Renal cortex interstitium (tissue), 11 donors: ENCODE measurements at regions not wholly inside any gene's neighbourhood (a gene's known extent, or its start where the extent isn't known, plus 50 kb on each side); places are given as distances from the start of the nearest gene placed in this dataset.
"Not testable (repeated sequence)": the region's sequence is repeated elsewhere in the genome, so short reads cannot be mapped to it uniquely, and the experiment has no call there.

Experiments used
- DNase-seq, 11 donors: peaks; one replicate each; pipeline ENCODE4 v3.0.0-alpha.2; 2013; ENCODE audit warnings: low read depth in 9 of 11, low spot score in 4 of 11; ENCODE audit errors: extremely low read depth in 1 of 11

DNA sequence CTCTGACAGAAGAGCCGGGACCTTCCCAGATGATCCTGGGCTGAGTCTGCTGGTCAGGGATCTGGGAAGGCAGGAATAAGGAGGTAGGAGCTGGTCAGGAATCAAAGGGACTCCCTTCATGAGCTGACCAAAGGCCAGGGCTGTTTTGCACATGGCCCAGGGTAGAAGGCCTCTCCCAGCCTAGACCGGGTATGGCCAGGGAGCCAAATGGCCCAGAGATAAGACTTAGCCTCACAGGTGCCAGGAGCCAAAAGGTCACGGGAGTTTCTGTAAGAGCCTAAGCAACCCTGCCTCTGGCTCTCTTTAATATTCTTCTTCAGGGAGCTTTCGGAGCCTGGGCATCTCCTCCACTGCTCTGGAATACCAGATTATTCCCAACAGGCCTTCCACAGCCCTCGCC, 191.3 kb upstream of the PWP1 start:
- DNase-seq, result no peak

- DNase-seq, result no peak
These were observed 190.0 kb upstream of the PWP1 start for GRCh38 chr12:107495604-107496003.

DNA sequence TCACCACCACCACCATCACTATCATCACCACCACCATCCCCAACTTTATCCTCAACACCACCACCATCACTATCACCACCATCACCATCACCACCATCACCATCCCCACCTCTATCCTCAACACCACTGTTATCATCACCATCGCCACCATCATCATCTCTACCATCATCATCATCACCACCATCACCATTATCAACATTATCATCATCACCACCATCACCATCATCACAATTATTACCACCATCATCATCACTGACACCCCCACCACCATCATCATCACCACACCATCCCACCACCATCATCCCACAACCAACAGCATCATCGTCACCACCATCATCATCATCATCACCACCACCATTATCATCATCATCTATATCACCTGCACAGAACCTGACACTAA, 188.4 kb upstream of the PWP1 start:
- DNase-seq, result no peak

GRCh38 chr12:107500307-107500706, 185.3 kb upstream of the PWP1 start:
- DNase-seq, result no peak

GRCh38 chr12:107501681-107502080, 183.9 kb upstream of the PWP1 start:
- DNase-seq, result no peak

- DNase-seq, result no peak
These were observed 182.3 kb upstream of the PWP1 start for GRCh38 chr12:107503129-107503855.

DNA sequence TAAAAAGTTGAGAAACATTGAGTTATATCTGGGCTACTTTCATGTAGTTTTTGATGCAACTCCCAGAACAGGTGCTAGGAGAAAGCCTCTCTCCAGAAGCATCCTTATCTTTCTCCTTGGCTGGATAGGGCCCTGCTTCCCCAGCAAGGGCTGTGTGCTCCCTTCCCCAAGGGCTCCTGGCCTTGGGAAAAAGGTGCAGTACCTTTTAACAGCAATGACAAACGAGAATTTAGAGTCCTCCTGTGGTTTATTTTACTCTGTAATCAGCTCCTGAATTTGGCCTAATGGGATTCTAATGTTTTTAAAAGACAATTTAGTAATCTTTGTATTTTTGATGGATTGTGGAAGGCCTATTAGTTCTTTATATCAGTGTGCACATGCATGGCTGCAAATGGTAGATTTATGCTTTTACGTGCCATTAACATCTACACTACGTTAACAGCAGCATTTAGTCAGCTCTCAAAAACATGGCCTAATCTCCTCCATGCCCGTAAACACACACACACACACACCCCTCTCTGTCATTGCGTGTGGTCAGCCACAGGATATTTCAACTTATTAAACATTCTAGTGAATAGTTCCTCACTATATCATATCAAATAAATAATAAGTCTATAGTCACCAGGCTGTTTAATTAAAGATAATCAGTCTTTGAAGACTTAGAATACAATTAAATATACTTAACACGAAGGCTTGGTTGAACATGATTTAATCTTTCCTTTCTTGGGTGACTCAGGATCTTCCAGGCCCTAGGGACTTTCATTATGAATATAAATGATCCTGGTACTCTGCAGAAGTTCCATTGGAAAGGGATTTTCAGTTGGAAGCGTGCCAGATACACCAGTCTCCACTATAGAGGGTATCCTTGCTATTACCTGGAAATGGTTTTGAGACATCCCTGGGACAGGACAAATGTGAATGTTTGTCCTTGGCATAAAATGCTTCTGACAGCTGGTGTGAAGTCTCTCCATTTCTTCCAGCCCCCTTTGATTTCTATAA, 181.4 kb upstream of the PWP1 start:
- no peak for DNase-seq

DNA sequence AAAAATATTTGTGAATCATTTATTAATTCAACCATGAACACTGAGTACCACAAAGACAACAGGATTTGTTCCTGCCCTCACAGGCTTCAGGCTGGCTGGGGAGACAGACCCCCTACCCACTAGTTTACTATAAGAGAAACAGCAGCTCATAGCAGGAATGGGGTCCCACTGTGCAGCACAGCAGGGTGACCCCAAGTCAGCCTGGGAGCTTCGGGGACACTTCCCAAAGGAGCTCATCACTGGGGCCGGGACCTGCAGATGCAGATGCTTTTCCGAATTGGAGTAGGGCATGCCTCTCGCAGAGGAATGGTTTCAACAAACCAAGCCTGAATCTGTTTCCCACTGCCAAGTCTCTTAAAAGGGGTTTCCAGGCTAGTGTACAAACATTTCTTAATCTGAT, 176.2 kb upstream of the PWP1 start:
- no peak for DNase-seq

DNA sequence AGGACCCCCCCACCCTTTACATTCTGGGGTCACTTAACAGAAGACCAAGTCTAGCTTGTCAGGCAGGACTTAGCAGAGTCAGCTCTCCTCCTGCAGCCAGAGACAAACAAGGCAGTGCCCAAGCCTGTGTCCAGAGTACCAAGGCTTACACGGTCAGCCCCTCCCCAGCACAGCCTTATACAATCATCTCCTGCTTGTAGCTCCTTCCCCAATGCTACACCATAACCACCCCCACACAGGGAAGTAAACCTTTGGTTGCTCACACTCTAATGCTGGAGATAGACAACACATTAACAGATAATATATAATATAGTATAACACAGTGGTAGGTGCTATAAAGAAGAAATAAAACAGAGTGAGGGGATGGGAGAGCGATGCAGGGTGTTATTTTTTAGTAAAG, 175.4 kb upstream of the PWP1 start:
- DNase-seq, result no peak

DNA sequence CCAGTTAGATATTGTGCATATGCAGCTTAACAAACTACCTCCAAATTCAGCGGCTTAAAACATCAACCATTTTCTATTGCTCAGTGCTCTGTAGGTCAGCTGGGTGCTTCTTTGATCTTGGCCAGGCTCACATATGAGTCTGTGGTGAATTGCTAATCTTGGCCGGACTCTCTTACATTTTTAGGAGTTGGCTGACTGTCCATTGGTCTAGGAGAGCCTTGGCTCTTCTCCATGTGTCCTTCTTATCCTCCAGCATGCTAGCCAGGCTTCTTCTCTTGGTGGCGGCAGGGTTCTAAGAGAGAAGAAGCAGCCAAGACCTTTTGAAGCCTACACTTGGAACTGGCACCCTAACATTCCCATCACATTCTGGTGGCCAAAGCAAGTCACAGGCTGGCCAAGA, 174.3 kb upstream of the PWP1 start:
- no peak for DNase-seq

DNA sequence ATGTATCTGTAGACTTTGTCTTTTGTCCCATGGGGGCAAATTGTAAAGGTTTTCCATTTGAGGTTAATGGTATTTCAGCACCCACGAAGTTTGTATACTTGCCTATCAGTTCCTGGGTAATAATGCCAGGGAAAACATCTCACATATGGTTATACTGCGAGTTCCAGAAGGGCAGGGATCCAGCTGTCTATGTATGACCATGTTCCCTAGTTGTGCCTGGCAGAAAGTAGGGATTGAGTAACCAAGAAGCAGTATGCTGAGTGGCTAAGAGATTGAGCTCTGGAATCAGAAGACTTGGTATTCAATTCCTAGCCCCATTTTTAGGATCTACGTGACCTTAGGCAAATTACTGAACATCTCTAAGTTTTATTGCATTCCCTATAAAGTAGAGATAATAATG, 173.2 kb upstream of the PWP1 start:
- DNase-seq, result no peak

GRCh38 chr12:107513184-107513583, 172.4 kb upstream of the PWP1 start:
- no peak for DNase-seq

DNA sequence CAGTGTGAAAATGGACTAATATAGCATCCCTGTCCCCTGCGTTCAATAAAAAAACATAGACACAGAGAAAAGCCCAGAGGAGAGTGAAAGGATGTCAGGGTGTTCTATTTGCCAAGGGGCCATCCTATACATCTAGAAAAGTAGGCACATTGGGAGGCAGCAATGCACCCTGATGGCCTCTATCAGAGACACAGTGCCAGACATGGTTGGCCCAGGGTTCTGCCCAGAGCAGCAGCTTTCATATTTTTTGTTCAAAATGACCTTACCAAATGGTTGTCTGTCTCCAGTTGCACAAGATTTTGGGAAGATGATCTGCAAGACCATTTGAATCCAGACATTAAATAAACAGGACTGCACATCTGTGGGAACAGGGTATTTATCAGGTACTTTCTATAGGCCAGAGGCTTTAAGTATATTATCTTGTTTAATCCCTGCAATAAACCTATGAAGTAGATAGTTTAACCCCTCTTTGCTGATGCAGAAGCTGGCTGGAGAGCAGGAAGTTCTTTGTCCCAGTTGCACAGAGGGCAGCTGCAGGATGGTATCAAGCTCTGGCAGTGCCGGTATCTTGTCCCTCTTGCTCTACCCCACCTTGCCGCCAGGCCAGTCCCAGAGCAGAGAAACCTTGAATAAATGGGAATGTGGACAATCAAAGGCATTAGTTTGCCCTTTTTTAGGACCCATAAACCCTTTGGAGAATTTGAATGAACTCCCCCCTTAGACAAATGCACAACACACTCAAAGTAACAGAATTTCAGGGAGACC, 171.8 kb upstream of the PWP1 start:
- no peak for DNase-seq

DNA sequence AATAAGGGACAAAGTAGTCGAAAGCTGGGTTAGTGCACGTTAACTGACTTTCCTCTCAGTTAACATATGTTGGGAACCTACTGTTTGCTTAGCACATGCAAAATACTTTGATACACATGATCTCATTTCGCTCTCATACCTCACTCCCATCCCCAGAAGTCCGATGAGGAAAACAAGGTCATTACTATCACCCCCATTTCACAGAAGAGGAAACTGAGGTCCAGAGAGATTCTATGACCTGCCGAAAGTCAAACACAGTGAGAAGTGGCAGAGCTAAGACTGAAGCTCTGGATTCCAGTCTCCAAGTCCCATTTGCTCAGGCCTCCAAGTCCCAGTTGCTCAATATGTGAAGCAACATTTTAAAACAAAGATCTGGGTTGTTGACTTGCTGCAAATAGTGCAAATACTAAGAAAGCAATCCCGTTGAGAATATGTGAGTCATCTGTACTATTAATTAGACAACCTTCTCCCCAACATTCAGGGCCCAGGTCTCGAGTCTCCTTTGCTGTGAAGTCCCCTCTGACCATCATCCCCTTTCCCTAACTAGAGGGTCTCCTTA, 170.6 kb upstream of the PWP1 start:
- no peak for DNase-seq

DNA sequence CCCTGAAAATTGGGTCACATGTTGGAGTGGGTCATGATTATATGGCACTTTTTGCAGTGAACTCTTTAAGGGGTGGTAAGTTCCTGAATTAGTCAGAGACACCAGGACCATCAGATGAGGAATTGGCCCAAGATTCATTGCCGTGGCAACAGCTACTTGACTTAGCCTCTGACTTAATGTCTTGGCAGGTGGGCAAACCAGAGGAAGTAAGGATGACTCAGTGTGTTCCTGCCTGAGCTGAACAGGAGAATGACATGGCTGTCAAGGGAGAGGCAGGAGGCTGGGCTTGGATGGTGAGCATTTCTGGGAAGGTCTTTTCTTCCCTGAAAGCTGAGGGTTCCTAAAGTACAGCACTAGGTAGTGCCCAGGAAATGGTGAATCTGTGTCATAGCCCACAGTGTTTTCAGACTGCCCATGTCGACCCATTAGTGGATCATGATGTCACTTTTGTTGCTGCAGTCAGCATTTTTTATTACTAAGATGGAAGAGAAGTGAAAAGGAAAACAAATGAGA, 170.1 kb upstream of the PWP1 start:
- DNase-seq, result no peak

DNA sequence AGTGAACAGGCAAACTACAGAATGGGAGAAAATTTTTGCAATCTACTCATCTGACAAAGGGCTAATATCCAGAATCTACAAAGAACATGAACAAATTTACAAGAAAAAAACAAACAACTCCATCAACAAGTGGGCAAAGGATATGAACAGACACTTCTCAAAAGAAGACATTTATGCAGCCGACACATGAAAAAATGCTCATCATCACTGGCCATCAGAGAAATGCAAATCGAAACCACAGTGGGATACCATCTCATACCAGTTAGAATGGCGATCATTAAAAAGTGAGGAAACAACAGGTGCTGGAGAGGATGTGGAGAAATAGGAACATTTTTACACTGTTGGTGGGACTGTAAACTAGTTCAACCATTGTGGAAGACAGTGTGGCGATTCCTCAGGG, 167.8 kb upstream of the PWP1 start:
- not testable (repeated sequence) for DNase-seq

GRCh38 chr12:107518868-107519267, 166.7 kb upstream of the PWP1 start:
- DNase-seq, result no peak

- no peak for DNase-seq
These were observed 165.4 kb upstream of the PWP1 start for GRCh38 chr12:107519906-107520859.
